SJSA1 (cell line): ENCODE measurements at regions not wholly inside any gene's neighbourhood (a gene's known extent, or its start where the extent isn't known, plus 50 kb on each side); places are given as distances from the start of the nearest gene placed in this dataset.
A peak's percentile ranks its signal among the peaks of the same experiment; 100 is the strongest.

ENCODE experiments used
- DNase-seq, 2 experiments: peaks; one replicate each; pipeline ENCODE4 v3.0.0-alpha.2; 2015 to 2020; ENCODE audit warnings: low spot score in 2 of 2, low read depth in 1 of 2
- H3K27ac ChIP-seq: fragments of 250-450 bp; sonication (Bioruptor Pico); 2 replicates; pipeline ENCODE4 v1.5.1; 2020; ENCODE audit warnings: mild to moderate bottlenecking, moderate library complexity
- H3K27me3 ChIP-seq: fragments of 250-450 bp; sonication (Bioruptor Pico); replicated peaks from 2 replicates; pipeline ENCODE4 v1.5.1; 2020; ENCODE audit warnings: mild to moderate bottlenecking, moderate library complexity
- H3K36me3 ChIP-seq: fragments of 250-450 bp; sonication (Bioruptor Pico); 2 replicates; pipeline ENCODE4 v1.5.1; 2020; ENCODE audit warnings: mild to moderate bottlenecking
- H3K4me1 ChIP-seq: fragments of 250-450 bp; sonication (Bioruptor Pico); replicated peaks from 2 replicates; pipeline ENCODE4 v1.6.1; 2021; ENCODE audit warnings: mild to moderate bottlenecking
- H3K4me3 ChIP-seq: fragments of 250-450 bp; sonication (Bioruptor Pico); 2 replicates; pipeline ENCODE4 v1.5.1; 2020; ENCODE audit warnings: mild to moderate bottlenecking
- H3K9me3 ChIP-seq: fragments of 250-450 bp; sonication (Bioruptor Pico); replicated peaks from 2 replicates; pipeline ENCODE4 v1.5.1; 2020; ENCODE audit warnings: mild to moderate bottlenecking

- Histone ChIP-seq H3K36me3 (no peaks in the 10 kb centered on the region), H3K27me3 (no peaks in the 10 kb centered on the region), H3K4me1 (no peaks in the 10 kb centered on the region), H3K4me3 (no peak overlapping the region), H3K9me3 (no peaks in the 10 kb centered on the region), H3K27ac (no peak overlapping the region)
- DNase-seq, result no peak
Observed at GRCh38 chr14:53316504-53316903, 163.4 kb upstream of the DDHD1 start.

GRCh38 chr14:53310412-53310811 lies 157.3 kb upstream of the DDHD1 start:
- H3K4me1 ChIP-seq, result no peaks in the 10 kb centered on the region
- H3K27me3 ChIP-seq, result no peaks in the 10 kb centered on the region
- H3K9me3 ChIP-seq, result no peaks in the 10 kb centered on the region
- no peak overlapping the region for H3K4me3 ChIP-seq
- no peak overlapping the region for H3K27ac ChIP-seq
- no peak for DNase-seq
- no peaks in the 10 kb centered on the region for H3K36me3 ChIP-seq

- Histone ChIP-seq H3K4me1 (peaks cover 5% of the 10 kb centered on the region), H3K27ac (no peak overlapping the region), H3K36me3 (no peaks in the 10 kb centered on the region), H3K4me3 (no peak overlapping the region), H3K9me3 (no peaks in the 10 kb centered on the region), H3K27me3 (no peaks in the 10 kb centered on the region)
- no peak for DNase-seq
Observed at GRCh38 chr14:53306911-53307310, 153.8 kb upstream of the DDHD1 start.

- DNase-seq, result peak in 1 of 2 experiments; percentile 35
- H3K27ac ChIP-seq, result no peak overlapping the region
Observed at GRCh38 chr14:53306267-53306721, 153.2 kb upstream of the DDHD1 start.

GRCh38 chr14:53304726-53305381 lies 151.7 kb upstream of the DDHD1 start:
- peaks cover 5% of the 10 kb centered on the region for H3K4me1 ChIP-seq
- H3K9me3 ChIP-seq, result no peaks in the 10 kb centered on the region
- no peaks in the 10 kb centered on the region for H3K36me3 ChIP-seq
- no peak overlapping the region for H3K4me3 ChIP-seq
- H3K27ac ChIP-seq, result no peak overlapping the region
- H3K27me3 ChIP-seq, result no peaks in the 10 kb centered on the region
- DNase-seq, result no peak

More at GRCh38 chr14:53306267-53306721, 153.2 kb upstream of the DDHD1 start:
- no peaks in the 10 kb centered on the region for H3K36me3 ChIP-seq
- H3K9me3 ChIP-seq, result no peaks in the 10 kb centered on the region
- peaks cover 5% of the 10 kb centered on the region for H3K4me1 ChIP-seq
- peak overlapping the region; percentile 22 for H3K4me3 ChIP-seq
- no peaks in the 10 kb centered on the region for H3K27me3 ChIP-seq

GRCh38 chr14:53295985-53296582 lies 143.0 kb upstream of the DDHD1 start:
- Histone ChIP-seq H3K27me3 (no peaks in the 10 kb centered on the region), H3K9me3 (no peaks in the 10 kb centered on the region), H3K4me3 (no peak overlapping the region), H3K36me3 (no peaks in the 10 kb centered on the region), H3K27ac (no peak overlapping the region), H3K4me1 (no peaks in the 10 kb centered on the region)
- peak in 1 of 2 experiments; percentile 27 for DNase-seq

- H3K4me1 ChIP-seq, result no peaks in the 10 kb centered on the region
- H3K27ac ChIP-seq, result no peak overlapping the region
- H3K4me3 ChIP-seq, result no peak overlapping the region
- DNase-seq, result no peak
- no peaks in the 10 kb centered on the region for H3K36me3 ChIP-seq
- H3K27me3 ChIP-seq, result no peaks in the 10 kb centered on the region
- no peaks in the 10 kb centered on the region for H3K9me3 ChIP-seq
Observed at GRCh38 chr14:53295372-53295771, 142.2 kb upstream of the DDHD1 start.

GRCh38 chr14:53286301-53286700 lies 133.2 kb upstream of the DDHD1 start:
- Histone ChIP-seq H3K27me3 (no peaks in the 10 kb centered on the region), H3K4me3 (no peak overlapping the region), H3K4me1 (no peaks in the 10 kb centered on the region), H3K9me3 (no peaks in the 10 kb centered on the region), H3K36me3 (no peaks in the 10 kb centered on the region), H3K27ac (no peak overlapping the region)
- no peak for DNase-seq

- Histone ChIP-seq H3K36me3 (no peaks in the 10 kb centered on the region), H3K9me3 (no peaks in the 10 kb centered on the region), H3K4me3 (no peak overlapping the region), H3K27ac (no peak overlapping the region), H3K4me1 (no peaks in the 10 kb centered on the region), H3K27me3 (no peaks in the 10 kb centered on the region)
- no peak for DNase-seq
Observed at GRCh38 chr14:53285821-53286220, 132.7 kb upstream of the DDHD1 start.

- Histone ChIP-seq H3K36me3 (no peaks in the 10 kb centered on the region), H3K27ac (no peak overlapping the region), H3K4me1 (no peaks in the 10 kb centered on the region), H3K27me3 (no peaks in the 10 kb centered on the region), H3K9me3 (no peaks in the 10 kb centered on the region), H3K4me3 (no peak overlapping the region)
- DNase-seq, result no peak
Observed at GRCh38 chr14:53285064-53285463, 131.9 kb upstream of the DDHD1 start.

- H3K27ac ChIP-seq, result peak overlapping the region; percentile 34; the same call in 1 of the 2 replicates
- peaks cover 16% of the 10 kb centered on the region for H3K4me1 ChIP-seq
- no peaks in the 10 kb centered on the region for H3K27me3 ChIP-seq
- no peaks in the 10 kb centered on the region for H3K9me3 ChIP-seq
- DNase-seq, result peak; percentile 60 to 70
- H3K4me3 ChIP-seq, result no peak overlapping the region
- no peaks in the 10 kb centered on the region for H3K36me3 ChIP-seq
Observed at GRCh38 chr14:53278602-53279506, 125.7 kb upstream of the DDHD1 start.

- Histone ChIP-seq H3K36me3 (no peaks in the 10 kb centered on the region), H3K27ac (no peak overlapping the region), H3K9me3 (no peaks in the 10 kb centered on the region), H3K27me3 (no peaks in the 10 kb centered on the region), H3K4me3 (no peak overlapping the region), H3K4me1 (peaks cover 5% of the 10 kb centered on the region)
- no peak for DNase-seq
Observed at GRCh38 chr14:53273671-53274072, 120.5 kb upstream of the DDHD1 start.

GRCh38 chr14:53265025-53265424 lies 111.9 kb upstream of the DDHD1 start:
- Histone ChIP-seq H3K36me3 (no peaks in the 10 kb centered on the region), H3K4me3 (no peak overlapping the region), H3K27me3 (no peaks in the 10 kb centered on the region), H3K9me3 (no peaks in the 10 kb centered on the region), H3K27ac (no peak overlapping the region), H3K4me1 (no peaks in the 10 kb centered on the region)
- no peak for DNase-seq

GRCh38 chr14:53260928-53261327 lies 107.8 kb upstream of the DDHD1 start:
- Histone ChIP-seq H3K27ac (no peak overlapping the region), H3K36me3 (no peaks in the 10 kb centered on the region), H3K9me3 (no peaks in the 10 kb centered on the region), H3K4me1 (no peaks in the 10 kb centered on the region), H3K4me3 (no peak overlapping the region), H3K27me3 (no peaks in the 10 kb centered on the region)
- no peak for DNase-seq
